HG03108 (cell line): ENCODE measurements at regions not wholly inside any gene's neighbourhood (a gene's known extent, or its start where the extent isn't known, plus 50 kb on each side); places are given as distances from the start of the nearest gene placed in this dataset.
"Not testable (repeated sequence)": the region's sequence is repeated elsewhere in the genome, so short reads cannot be mapped to it uniquely, and the experiment has no call there.

Experiments used
- ATAC-seq: cut with Tn5 transposase; IDR thresholded peaks from one replicate; pipeline ENCODE4 v1.9.1; 2021; ENCODE audit warnings: moderate library complexity; ENCODE audit not compliant: unreplicated experiment

DNA sequence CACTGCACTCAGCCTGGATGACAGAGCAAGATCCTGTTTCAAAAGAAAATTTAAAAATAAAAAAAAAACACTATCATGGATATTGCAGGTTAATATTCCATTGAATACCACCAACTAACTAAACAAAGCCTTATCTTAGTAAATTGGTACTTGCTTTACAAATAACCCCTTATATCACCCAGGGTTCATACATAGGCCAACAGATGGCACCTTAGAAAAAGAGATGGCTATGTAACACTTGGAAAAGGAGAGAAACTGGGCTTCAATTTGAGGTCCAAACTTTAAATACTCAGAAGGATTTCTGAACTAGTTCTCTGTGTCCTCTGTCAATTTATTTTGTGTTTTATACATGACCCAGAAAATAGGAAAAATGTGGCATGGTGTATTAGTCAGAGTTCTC, 249.6 kb upstream of the LRP1B start:
- no peak for ATAC-seq

DNA sequence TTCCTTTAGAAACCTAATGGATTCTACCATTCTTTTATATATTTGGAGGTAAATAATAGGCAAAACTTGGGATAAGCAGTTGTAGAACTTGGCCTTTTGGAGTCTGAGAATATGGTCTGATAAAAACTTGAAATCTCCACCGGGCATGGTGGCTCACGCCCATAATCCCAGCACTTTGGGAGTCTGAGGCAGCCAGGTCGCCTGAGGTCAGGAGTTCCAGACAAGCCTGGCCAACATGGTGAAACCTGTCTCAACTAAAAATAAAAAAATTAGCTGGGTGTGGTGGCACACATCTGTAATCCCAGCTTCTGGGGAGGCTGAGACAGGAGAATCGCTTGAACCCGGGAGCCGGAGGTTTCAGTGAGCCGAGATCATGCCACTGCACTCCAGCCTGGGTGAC, 231.3 kb upstream of the LRP1B start:
- ATAC-seq = not testable (repeated sequence)

DNA sequence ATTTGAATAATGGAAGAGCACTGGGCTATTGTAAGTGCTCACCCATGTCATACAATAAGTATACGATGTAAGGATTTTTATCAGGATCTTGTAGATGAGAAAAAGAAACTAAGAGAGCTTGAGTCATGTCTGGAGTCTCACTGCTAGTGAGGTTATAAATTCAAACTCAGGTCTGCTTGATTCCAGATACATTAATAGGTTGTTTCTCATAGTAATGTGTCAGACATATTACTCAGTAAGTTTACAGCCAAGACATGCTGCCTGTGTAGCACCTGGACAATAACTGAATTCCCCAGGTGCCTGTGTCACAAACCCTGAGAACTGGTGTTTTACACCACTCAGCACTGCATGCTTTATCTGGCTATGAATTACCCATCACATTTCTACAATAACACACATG, 216.9 kb upstream of the LRP1B start:
- no peak for ATAC-seq

DNA sequence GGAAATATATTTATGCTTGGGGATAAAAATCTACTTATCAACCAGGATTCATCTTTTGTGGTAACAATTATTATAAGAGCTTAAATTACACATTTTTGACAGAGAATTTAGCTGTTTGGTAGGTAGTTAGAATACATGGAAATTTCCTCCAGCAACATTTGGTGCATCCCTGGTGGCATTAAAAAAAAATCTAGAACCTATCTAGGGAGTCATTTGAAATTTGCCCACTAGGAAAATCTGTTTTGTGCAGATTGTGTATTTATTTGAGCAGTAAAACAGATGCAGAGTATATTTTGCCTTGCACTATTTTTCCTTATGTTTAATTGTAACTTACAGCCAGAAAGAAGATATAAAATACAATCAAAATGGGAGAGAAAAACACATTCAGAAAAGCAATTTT, 208.4 kb upstream of the LRP1B start:
- no peak for ATAC-seq

DNA sequence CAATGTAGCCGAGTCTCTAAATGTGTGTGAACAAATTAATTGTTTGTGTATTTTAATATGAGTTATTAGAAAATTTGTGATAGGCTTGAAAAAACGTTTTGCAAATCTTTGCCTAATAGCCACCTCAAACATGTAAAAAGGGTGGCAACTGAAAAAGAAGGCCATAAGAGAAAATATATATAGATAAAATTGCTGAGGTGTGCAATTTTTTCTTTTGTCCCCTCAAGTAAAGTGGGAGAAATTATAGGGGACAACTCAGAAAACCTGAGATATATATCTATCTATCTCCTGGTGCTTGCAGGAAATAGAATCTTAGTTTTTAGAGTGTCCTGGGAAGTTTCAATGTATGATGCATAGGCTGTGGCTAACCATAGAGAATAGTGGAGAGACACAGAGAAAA, 201.4 kb upstream of the LRP1B start:
- ATAC-seq = no peak

DNA sequence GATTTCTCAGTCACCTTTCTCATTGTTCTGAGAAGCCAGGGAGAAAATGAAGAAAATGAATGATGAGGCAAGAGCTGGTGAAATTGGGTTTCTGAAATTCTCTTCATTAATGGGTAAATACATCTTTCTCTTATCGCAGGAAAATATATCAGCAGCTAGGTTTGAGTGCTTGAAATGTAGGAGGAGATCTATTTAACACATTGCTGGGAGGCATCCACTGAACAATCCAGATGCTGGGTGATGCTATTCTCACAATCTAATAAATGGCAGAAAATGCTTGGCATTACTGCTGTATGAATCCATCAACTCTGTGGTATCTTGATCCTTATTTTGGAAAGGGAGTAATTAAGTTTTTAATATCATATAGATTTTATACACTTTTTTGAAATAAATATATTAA, 199.6 kb upstream of the LRP1B start:
- ATAC-seq = no peak

DNA sequence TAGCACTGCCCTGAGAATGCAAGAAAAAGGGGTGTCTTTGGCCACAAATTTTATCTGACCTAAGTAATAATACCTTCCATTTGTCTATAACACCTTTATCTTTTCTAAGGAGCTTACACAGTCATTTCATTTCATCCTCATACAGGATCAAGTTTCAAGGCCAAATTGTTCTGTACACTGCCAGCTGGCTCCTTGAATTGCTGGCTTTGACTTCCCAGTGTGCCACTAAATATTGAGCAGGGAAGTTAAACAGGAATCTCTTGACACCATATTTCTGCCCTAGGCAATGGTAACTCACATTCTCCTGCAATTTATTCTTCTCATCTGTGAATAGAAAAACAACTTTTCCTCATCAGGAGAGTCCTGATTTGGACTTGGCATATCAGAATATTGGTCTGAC, 195.1 kb upstream of the LRP1B start:
- ATAC-seq = no peak

DNA sequence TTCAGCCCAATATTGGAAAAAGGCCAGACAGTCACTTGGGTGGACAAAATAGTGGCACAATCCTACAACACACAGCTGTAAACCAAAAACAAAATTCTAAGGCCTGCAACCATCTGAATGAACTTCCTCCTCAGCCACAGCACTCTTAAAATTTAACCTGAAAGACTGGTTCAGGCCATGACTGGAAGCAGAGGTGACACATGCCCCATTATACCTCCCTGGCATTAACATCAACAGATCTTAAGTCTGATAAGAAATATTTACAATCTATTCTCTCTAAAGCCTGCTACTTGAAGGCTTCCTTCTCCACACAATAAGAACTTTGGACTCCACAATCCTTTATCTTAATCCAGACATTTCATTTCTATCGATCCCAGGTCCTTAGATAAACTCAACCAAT, 192.4 kb upstream of the LRP1B start:
- ATAC-seq = no peak

DNA sequence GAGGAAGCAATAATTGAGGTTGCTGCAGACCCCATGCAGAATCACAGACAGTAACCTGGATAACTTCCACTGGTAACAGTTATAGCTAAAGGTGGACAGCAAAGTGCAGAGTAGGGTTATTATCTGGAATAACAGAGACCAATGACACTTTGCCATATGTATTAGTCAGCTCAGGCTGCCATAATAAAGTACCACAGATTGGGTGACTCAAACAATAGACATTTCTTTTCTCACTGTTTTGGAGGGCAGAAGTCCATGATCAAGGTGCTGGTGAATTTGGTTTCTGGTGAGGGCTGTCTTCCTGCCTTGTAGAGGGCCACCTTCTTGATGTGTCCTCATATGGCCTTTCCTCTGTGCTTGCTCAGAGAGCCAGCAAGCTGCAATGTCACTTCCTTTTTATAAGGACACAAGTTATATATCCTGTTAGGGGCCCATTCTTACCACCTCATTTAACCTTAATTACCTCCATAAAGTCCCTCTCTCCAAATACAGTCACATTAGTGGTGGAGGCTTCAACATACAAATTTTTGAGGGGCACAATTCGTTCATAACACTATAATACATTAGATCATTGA, 191.0 kb upstream of the LRP1B start:
- no peak for ATAC-seq

GRCh38 chr2:142320067-142320466, 189.3 kb upstream of the LRP1B start:
- ATAC-seq = no peak

DNA sequence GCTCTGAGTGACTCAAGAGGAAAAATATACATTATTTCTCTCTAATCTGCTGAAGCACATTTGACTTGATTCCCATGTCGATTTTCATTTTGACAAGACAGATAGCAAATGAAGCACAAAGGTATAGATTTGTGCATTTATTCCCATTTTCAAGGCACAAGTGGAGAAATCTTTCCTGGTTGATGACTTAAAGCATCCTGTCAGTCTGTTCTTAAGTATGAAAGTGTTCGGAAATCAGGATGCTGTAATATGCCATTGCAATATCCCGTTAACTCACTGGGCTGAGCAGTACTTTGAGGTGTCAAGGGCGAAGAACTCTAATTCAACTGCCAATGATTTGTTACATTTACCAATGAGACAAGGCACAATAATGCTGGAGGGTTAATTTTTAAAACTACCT, 185.2 kb upstream of the LRP1B start:
- no peak for ATAC-seq

GRCh38 chr2:142315346-142315745, 184.5 kb upstream of the LRP1B start:
- no peak for ATAC-seq

DNA sequence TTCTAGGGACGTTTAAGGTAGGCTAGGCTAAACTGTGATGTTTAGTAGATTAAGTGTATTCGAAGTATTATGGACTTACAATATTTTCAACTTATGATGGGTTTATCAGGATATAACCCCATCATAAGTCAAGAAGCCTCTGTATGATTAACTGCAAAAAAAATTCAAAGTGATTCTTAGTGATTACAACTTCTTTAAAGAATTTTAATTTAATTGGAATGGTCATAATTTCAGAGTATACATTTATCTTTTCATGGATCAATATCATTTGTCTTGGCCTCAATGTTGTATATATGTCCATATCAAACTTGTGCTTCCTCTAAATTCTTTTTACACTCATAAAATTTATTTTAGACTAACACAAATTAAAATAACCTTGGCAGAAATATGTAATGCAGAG, 183.3 kb upstream of the LRP1B start:
- no peak for ATAC-seq

- no peak for ATAC-seq
These were observed 179.7 kb upstream of the LRP1B start for GRCh38 chr2:142310530-142310929.

- no peak for ATAC-seq
These were observed 177.9 kb upstream of the LRP1B start for GRCh38 chr2:142308744-142309143.

DNA sequence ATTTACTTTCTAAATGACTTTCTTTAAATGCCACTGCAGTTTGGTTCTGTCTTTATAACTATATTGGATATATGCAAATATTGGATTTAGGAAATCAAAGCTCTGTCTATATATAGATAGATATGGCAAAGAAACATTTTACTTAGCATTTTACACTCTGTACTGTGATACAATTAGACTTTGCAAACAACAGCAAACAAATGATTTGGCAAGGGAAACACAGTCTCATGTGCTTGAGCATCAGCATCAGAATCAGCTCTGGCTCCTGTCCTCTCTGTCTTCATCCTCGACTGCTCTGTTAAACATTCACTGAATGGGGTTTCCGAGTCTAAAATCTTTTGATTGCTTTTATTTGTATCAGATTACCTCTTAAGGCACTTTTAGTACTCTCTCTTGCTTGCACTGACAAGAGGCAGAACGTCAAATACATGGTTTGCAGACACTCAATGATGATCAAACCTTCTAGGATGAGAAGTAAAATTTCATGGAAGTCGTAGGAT, 176.8 kb upstream of the LRP1B start:
- no peak for ATAC-seq

DNA sequence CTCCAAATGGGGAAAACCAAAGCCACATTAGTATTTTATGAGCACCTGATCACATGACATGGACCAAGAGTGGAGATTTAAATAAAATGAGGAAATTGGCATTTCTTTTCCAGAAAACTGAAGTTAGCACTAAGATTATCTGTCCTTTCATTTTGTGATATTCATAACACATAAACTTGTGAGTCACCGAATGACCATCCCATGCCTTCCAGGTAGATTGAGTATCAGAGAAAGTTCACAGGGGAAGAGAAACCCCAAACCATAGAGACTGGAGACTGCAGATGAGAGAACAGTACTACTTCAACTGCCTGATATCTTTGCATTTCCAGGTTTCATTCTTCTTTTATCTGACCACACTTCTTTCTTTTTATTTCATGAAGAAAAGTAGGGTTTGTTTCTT, 176.3 kb upstream of the LRP1B start:
- no peak for ATAC-seq

GRCh38 chr2:142306131-142306530, 175.3 kb upstream of the LRP1B start:
- no peak for ATAC-seq

DNA sequence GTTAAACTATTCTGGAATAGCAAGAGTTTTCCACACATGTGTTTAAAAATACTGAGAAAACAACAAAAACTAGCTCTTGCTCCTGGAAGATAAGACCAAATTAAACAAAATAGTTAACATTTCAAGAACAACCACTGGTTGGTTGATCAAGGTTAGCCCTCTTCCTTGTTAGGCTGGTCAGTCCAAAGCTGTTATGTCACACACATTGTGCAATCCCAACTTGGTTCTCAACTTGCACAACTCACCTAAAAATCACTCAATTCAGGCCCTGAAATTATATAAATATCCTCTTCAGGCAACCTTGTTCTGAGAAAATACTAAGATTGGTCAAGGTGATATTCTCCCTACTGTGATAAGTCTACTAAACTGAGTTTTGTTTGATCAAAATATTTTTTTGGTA, 169.7 kb upstream of the LRP1B start:
- no peak for ATAC-seq

DNA sequence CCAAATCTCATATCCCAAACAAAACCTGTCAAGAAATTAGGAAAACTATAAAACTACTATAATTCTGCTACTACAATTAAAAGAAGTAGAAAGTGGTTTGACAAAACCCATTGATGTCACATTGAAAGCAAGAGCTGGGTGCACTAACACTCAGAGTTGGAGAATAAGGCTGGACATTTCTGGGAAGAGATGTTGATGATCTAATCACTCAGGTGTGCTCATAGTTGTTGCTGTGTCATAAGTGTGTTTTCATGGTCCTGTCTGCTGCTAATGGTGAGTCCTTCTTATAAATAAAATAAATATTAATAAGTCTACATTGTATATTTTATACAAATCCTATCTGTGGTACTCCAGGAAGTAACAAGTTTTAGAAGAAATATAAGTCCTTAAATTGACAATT, 168.2 kb upstream of the LRP1B start:
- ATAC-seq = no peak

DNA sequence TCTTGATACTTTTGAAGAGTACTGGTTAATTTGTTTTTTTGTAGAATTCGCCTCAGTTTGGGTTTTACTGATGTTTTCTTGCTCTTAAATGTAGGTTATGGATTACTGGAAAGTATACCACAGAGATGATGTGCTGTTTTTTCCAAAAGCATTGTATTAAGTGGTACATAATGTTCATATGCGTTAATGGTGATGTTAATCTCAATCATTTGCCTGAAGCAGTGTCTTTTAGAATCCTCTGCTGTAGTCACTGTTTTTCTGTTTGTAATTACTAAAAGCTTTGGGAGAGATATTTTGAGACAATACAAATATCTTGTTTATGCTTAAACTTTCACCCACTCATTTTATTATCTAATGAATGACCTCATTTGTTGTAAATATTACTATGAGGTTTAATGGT, 163.4 kb upstream of the LRP1B start:
- no peak for ATAC-seq

DNA sequence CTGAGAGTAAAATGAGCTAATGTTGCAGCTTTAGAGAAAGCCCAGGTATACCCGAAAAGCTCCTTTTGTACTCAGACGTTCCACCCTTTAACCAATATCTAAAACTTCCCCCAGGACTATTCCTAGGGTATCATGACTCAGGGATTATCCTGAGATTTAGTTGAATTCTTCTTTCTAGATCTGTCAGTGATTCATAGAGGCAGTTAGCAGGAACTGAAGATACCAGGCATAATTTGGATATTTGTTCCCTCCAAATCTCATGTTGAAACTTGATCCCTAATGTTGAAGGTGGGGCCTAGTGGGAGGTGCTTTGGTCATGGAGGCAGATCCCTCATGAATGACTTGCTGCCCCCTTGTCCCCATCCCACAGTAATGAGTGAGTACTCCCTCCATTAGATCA, 161.2 kb upstream of the LRP1B start:
- no peak for ATAC-seq

GRCh38 chr2:142290931-142291330, 160.1 kb upstream of the LRP1B start:
- ATAC-seq = no peak

- ATAC-seq = no peak
These were observed 155.8 kb upstream of the LRP1B start for GRCh38 chr2:142286618-142287017.
